Osteocyte (in vitro differentiated cells): ENCODE measurements at regions not wholly inside any gene's neighbourhood (a gene's known extent, or its start where the extent isn't known, plus 50 kb on each side); places are given as distances from the start of the nearest gene placed in this dataset.

Experiments
- DNase-seq: peaks from one replicate; pipeline ENCODE4 v3.0.0; 2021; ENCODE audit warnings: mixed read lengths; ENCODE audit not compliant: unreplicated experiment; ENCODE audit errors: extremely low spot score
- H3K27ac Mint-ChIP-seq: one replicate; pipeline ENCODE4 v1.8.0; 2021; ENCODE audit warnings: mild to moderate bottlenecking, mixed read lengths; ENCODE audit not compliant: unreplicated experiment
- H3K27me3 Mint-ChIP-seq: one replicate; pipeline ENCODE4 v1.8.0; 2021; ENCODE audit warnings: mixed read lengths; ENCODE audit not compliant: unreplicated experiment
- H3K36me3 Mint-ChIP-seq: one replicate; pipeline ENCODE4 v1.8.0; 2021; ENCODE audit warnings: mixed read lengths; ENCODE audit not compliant: unreplicated experiment
- H3K4me1 Mint-ChIP-seq: one replicate; pipeline ENCODE4 v1.8.0; 2021; ENCODE audit warnings: mixed read lengths; ENCODE audit not compliant: unreplicated experiment
- H3K4me3 Mint-ChIP-seq: one replicate; pipeline ENCODE4 v1.8.0; 2021; ENCODE audit warnings: mild to moderate bottlenecking, moderate library complexity, mixed read lengths; ENCODE audit not compliant: unreplicated experiment
- H3K9me3 Mint-ChIP-seq: one replicate; pipeline ENCODE4 v1.8.0; 2021; ENCODE audit warnings: mixed read lengths; ENCODE audit not compliant: unreplicated experiment
- TF ChIP-seq, protein P1 (sequence below): fragments of 200-600 bp; sonication (generic); IDR thresholded peaks from 2 replicates; pipeline ENCODE4 v1.5.0; 2021; ENCODE audit warnings: antibody characterized with exemption, mild to moderate bottlenecking, moderate library complexity

DNA sequence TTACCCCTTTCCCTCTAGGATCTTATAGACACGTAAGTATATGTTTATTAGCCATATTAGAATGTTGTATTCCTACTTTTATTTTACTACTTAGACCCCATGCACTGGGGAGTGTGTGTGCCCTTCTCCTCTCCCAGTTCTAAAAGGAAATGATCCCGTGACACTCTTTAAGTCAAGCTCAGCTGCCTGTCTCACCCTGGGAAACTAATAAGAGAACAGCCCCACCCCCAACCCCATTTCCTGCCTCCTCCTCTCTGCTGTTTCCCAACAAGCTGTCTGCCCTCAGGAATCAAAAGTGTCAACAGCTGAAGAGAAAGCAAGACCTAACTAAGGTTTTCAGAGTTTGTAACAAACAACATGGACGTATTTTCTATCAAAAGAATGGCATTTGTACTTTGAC lies 92.6 kb upstream of the VAV3 start:
- no peak overlapping the region for H3K4me3 Mint-ChIP-seq
- no peaks in the 10 kb centered on the region for H3K36me3 Mint-ChIP-seq
- H3K4me1 Mint-ChIP-seq: no peaks in the 10 kb centered on the region
- DNase-seq: no peak
- peaks cover 9% of the 10 kb centered on the region for H3K9me3 Mint-ChIP-seq
- H3K27me3 Mint-ChIP-seq: no peaks in the 10 kb centered on the region
- H3K27ac Mint-ChIP-seq: no peak overlapping the region
- TF ChIP-seq, protein P1, sequence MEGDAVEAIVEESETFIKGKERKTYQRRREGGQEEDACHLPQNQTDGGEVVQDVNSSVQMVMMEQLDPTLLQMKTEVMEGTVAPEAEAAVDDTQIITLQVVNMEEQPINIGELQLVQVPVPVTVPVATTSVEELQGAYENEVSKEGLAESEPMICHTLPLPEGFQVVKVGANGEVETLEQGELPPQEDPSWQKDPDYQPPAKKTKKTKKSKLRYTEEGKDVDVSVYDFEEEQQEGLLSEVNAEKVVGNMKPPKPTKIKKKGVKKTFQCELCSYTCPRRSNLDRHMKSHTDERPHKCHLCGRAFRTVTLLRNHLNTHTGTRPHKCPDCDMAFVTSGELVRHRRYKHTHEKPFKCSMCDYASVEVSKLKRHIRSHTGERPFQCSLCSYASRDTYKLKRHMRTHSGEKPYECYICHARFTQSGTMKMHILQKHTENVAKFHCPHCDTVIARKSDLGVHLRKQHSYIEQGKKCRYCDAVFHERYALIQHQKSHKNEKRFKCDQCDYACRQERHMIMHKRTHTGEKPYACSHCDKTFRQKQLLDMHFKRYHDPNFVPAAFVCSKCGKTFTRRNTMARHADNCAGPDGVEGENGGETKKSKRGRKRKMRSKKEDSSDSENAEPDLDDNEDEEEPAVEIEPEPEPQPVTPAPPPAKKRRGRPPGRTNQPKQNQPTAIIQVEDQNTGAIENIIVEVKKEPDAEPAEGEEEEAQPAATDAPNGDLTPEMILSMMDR: no peak

DNA sequence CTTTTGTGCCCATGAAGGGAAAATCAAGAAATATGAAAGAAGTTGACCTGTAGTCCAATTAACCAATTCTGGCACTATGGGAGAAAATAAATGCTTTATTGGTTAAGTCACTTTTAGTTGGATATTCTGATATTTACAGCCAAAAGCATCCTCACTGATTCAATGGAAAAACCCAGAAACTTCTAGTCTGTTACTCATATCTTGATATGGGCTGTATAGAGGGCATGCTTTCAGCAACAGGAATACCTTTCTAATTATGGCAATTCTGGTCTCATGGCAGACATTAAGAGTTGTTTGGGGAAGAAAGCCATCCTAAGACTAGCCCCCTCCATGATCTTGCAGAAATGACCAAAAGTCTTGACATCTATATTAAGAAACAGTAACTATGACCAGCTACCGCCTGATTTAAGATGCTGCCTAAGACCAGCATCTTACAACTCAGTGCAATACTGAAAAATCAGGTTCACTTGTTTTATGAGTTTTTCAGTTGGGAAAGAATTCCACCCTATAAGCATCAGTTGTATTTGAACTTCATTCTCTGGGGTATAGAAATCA lies 91.5 kb upstream of the VAV3 start:
- Mint-ChIP-seq H3K4me1 (no peaks in the 10 kb centered on the region), H3K27ac (no peak overlapping the region), H3K9me3 (peaks cover under 1% of the 10 kb centered on the region), H3K4me3 (no peak overlapping the region), H3K27me3 (no peaks in the 10 kb centered on the region), H3K36me3 (no peaks in the 10 kb centered on the region)
- no peak for DNase-seq
- TF ChIP-seq, protein P1: no peak

DNA sequence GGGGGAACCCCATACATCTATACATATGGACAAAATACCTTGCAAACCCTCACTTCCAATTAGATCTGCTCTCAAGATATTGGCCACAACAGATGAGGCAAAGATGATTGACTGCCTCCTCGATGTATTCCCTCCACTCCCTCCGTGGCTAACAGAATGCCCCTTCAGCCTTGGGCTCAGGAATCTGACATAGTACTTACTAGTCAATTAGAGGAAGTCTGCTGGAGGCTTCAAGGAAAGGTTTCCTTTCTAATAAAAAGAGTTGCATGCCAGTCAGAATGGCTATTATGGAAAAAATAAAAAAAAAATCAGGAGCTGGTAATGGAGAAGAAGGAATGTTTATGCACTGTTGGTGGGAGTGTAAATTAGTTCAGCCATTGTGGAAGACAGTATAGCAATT lies 90.4 kb upstream of the VAV3 start:
- Mint-ChIP-seq H3K36me3 (no peaks in the 10 kb centered on the region), H3K4me1 (no peaks in the 10 kb centered on the region), H3K27me3 (no peaks in the 10 kb centered on the region), H3K4me3 (no peak overlapping the region), H3K9me3 (no peaks in the 10 kb centered on the region), H3K27ac (no peak overlapping the region)
- DNase-seq: no peak
- TF ChIP-seq, protein P1: no peak

DNA sequence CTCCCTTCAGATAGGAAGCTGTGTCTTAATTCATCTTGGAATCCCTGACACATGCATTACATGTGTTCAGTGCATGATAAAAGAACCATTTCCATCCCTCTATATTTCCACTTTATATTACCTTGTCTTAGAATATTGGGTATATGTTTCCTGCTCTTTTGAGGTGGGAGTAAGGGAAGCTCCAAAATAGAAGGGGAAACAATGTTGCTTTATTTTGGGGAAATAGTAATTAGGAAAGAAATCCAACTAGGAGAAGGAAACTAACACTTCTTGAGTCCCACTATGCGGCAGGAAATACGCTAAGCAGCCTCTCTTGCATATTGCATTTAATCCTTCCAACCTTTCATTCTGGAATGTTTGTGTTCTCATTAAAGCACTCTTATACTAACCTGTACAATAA lies 89.4 kb upstream of the VAV3 start:
- Mint-ChIP-seq H3K4me1 (no peaks in the 10 kb centered on the region), H3K4me3 (no peak overlapping the region), H3K27ac (no peak overlapping the region), H3K36me3 (no peaks in the 10 kb centered on the region), H3K27me3 (no peaks in the 10 kb centered on the region), H3K9me3 (no peaks in the 10 kb centered on the region)
- TF ChIP-seq, protein P1: no peak
- no peak for DNase-seq

DNA sequence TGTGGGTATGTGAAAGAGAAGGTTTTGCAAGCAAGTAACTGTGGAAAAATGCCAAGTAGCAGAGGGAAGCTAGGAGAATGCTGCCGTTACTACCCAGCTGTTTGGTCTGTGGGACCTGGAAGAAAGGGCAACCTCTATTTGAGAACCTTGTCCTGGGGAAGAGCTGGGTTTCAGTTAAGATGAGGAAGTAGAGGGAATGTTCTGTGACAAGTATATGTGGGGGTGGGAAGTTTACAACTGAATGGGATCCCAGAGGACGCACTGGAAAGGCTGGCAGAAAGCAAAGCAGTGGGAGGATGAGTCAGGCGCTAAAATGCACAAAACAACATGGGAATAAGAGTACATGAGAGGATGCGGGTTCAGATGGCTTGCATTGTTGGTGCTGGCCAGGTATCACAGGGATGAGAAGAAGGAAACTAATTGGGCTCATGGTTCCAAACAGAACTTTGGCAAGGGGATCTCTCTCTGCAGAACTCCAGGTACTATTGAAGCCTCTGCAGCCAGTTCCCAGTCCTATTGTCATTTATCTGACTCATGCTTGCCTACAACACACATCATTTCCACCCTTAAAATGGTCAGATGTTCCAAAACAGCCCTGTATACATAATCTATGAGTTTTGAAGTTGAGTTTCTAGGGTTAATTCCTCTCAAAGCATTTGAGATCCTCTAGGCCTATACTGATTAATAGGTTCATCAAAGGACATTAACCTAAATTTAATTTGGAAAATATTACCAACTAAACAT lies 88.5 kb upstream of the VAV3 start:
- DNase-seq: no peak
- Mint-ChIP-seq H3K27me3 (no peaks in the 10 kb centered on the region), H3K9me3 (no peaks in the 10 kb centered on the region), H3K4me3 (no peak overlapping the region), H3K27ac (no peak overlapping the region), H3K4me1 (no peaks in the 10 kb centered on the region), H3K36me3 (no peaks in the 10 kb centered on the region)
- TF ChIP-seq, protein P1: no peak
